Stimulated activated effector memory CD8-positive, alpha-beta T cell treated with anti-CD3 and anti-CD28 coated beads, Interleukin-12 subunit alpha, Interleukin-12 subunit beta, amount 100 ng/mL, for 72 hours (primary cell): ENCODE measurements at regions not wholly inside any gene's neighbourhood (a gene's known extent, or its start where the extent isn't known, plus 50 kb on each side); places are given as distances from the start of the nearest gene placed in this dataset.
"Not testable (repeated sequence)": the region's sequence is repeated elsewhere in the genome, so short reads cannot be mapped to it uniquely, and the experiment has no call there.

Source experiments
- ATAC-seq: fragments of 150-1000 bp; cut with Tn5 transposase; 2 replicates; pipeline ENCODE4 v1.10.0; 2021
- DNase-seq, 2 donors: peaks; one replicate each; pipeline ENCODE4 v3.0.0; 2021 to 2022; ENCODE audit warnings: low spot score in 2 of 2
- H3K27ac Mint-ChIP-seq: one replicate; pipeline ENCODE4 v1.8.0; 2022; ENCODE audit warnings: mild to moderate bottlenecking, mixed read lengths
- H3K36me3 Mint-ChIP-seq: one replicate; pipeline ENCODE4 v1.8.0; 2022; ENCODE audit warnings: mild to moderate bottlenecking, mixed read lengths
- H3K4me1 Mint-ChIP-seq: one replicate; pipeline ENCODE4 v1.8.0; 2022; ENCODE audit warnings: mixed read lengths
- H3K4me3 Mint-ChIP-seq: one replicate; pipeline ENCODE4 v1.8.0; 2022; ENCODE audit warnings: mild to moderate bottlenecking, mixed read lengths
- H3K9me3 Mint-ChIP-seq: one replicate; pipeline ENCODE4 v1.8.0; 2022; ENCODE audit warnings: mixed read lengths

- Mint-ChIP-seq H3K27ac (no peak overlapping the region), H3K4me1 (no peaks in the 10 kb centered on the region), H3K4me3 (no peak overlapping the region), H3K36me3 (no peaks in the 10 kb centered on the region), H3K9me3 (peaks cover 29% of the 10 kb centered on the region)
- DNase-seq: no peak
- ATAC-seq: no peak
Observed at GRCh38 chr7:91759205-91759863, 121.2 kb downstream of the MTERF1 start.

DNA sequence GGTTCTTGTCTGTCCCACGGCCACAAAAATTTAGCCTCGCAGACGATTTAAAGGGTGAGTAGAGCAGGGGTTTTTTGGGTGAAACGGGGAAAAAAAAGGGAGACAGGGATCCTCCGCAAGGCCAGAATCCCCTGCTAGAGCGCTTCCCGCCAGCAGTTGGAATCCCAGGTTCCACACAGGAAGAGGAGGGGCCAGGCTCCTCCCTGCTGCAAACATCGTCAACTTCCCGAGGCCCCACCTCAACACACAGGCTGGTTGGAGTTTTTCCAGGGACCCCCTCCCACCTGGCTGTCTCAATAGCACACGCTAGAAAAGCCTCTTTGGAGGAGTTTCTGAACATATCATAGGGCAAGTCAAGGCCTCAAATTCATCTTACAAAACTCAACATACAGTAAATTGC is 112.7 kb downstream of the MTERF1 start:
- no peak overlapping the region for H3K4me3 Mint-ChIP-seq
- H3K4me1 Mint-ChIP-seq: no peaks in the 10 kb centered on the region
- DNase-seq (no peak), ATAC-seq (no peak)
- H3K27ac Mint-ChIP-seq: no peak overlapping the region
- no peaks in the 10 kb centered on the region for H3K36me3 Mint-ChIP-seq
- H3K9me3 Mint-ChIP-seq: peaks cover 14% of the 10 kb centered on the region

DNA sequence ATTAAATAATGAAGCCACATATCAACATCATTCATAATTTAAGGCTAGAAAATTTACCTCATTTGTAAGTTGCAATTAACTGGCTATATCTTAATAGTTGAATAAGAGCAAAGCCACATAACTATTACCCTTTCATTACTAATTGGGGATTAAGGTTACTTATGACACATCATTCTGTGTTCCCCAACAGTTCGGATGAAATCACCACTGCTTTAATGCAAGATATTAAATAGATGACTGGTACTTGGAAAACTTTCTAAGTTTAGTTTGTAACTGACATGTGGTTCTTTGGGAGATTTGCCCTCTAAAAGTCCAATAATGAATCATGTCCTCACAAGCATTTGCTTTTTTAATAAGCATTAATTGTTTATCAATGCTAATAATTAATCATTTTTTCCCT is 109.1 kb downstream of the MTERF1 start:
- Mint-ChIP-seq H3K9me3 (peaks cover 6% of the 10 kb centered on the region), H3K4me1 (no peaks in the 10 kb centered on the region), H3K4me3 (no peak overlapping the region), H3K27ac (no peak overlapping the region), H3K36me3 (no peaks in the 10 kb centered on the region)
- ATAC-seq (no peak), DNase-seq (no peak)

GRCh38 chr7:91771921-91772815 is 108.3 kb downstream of the MTERF1 start:
- DNase-seq: no peak
- no peak for ATAC-seq
- no peak overlapping the region for H3K27ac Mint-ChIP-seq
- peaks cover 3% of the 10 kb centered on the region for H3K9me3 Mint-ChIP-seq
- H3K4me1 Mint-ChIP-seq: no peaks in the 10 kb centered on the region
- H3K4me3 Mint-ChIP-seq: no peak overlapping the region
- no peaks in the 10 kb centered on the region for H3K36me3 Mint-ChIP-seq

- Mint-ChIP-seq H3K4me3 (no peak overlapping the region), H3K9me3 (no peaks in the 10 kb centered on the region), H3K27ac (no peak overlapping the region), H3K36me3 (no peaks in the 10 kb centered on the region), H3K4me1 (no peaks in the 10 kb centered on the region)
- ATAC-seq (no peak), DNase-seq (no peak)
Observed at GRCh38 chr7:91776171-91776570, 104.3 kb downstream of the MTERF1 start.

- Mint-ChIP-seq H3K4me3 (no peak overlapping the region), H3K4me1 (no peaks in the 10 kb centered on the region), H3K36me3 (no peaks in the 10 kb centered on the region), H3K27ac (no peak overlapping the region), H3K9me3 (no peaks in the 10 kb centered on the region)
- DNase-seq (no peak), ATAC-seq (no peak)
Observed at GRCh38 chr7:91777522-91777921, 103.0 kb downstream of the MTERF1 start.

DNA sequence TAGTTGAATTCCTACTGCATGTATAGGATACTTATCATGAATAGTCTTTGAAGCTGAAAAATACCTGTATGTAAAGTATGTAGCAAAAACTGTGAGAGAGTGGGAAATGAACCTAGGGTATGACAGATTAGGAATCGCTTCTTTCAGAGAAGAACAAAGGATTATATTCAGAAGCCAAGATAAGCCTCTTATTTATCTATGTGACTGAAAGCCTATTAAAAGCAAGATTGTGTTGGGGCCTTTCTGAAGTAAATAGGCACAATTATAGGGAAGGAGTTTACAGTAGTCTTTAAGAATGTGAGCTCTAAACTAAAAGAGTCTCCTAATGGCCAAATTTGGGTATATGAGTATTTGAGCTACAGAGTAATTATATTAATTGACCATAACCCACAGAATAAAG is 102.1 kb downstream of the MTERF1 start:
- Mint-ChIP-seq H3K36me3 (no peaks in the 10 kb centered on the region), H3K4me3 (no peak overlapping the region), H3K9me3 (no peaks in the 10 kb centered on the region), H3K4me1 (no peaks in the 10 kb centered on the region), H3K27ac (no peak overlapping the region)
- ATAC-seq: no peak
- no peak for DNase-seq

- no peak for ATAC-seq
Observed at GRCh38 chr7:91780521-91780920, 100.0 kb downstream of the MTERF1 start.

GRCh38 chr7:91784469-91784868 is 96.0 kb downstream of the MTERF1 start:
- H3K4me3 Mint-ChIP-seq: no peak overlapping the region
- ATAC-seq: no peak

More at GRCh38 chr7:91780521-91780920, 100.0 kb downstream of the MTERF1 start:
- no peaks in the 10 kb centered on the region for H3K9me3 Mint-ChIP-seq
- no peak for DNase-seq
- H3K36me3 Mint-ChIP-seq: no peaks in the 10 kb centered on the region
- no peak overlapping the region for H3K4me3 Mint-ChIP-seq
- H3K27ac Mint-ChIP-seq: no peak overlapping the region
- no peaks in the 10 kb centered on the region for H3K4me1 Mint-ChIP-seq

DNA sequence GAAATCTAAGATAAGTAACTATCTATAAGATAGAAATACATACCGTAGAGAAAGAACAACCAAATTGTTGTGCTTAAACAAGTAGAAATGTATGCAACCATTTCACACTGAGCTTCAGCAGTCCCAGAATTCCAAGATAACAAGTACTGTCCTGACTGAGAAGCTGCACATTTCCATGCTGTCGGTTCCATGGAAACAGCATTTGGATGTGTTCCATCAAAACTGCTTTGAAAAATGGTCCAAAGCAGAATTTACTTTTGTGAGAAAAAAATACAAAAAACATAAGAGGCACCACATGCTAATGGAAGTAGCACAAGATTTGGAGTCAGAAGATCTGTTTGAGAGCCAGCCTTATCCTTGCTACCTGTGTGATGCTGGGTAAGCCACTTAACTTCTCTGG is 92.6 kb downstream of the MTERF1 start:
- no peaks in the 10 kb centered on the region for H3K9me3 Mint-ChIP-seq

More at GRCh38 chr7:91784469-91784868, 96.0 kb downstream of the MTERF1 start:
- Mint-ChIP-seq H3K4me1 (no peaks in the 10 kb centered on the region), H3K27ac (no peak overlapping the region), H3K9me3 (no peaks in the 10 kb centered on the region), H3K36me3 (no peaks in the 10 kb centered on the region)
- DNase-seq: no peak

GRCh38 chr7:91789086-91789485 is 91.4 kb downstream of the MTERF1 start:
- Mint-ChIP-seq H3K9me3 (no peaks in the 10 kb centered on the region), H3K36me3 (no peaks in the 10 kb centered on the region), H3K27ac (no peak overlapping the region), H3K4me3 (no peak overlapping the region), H3K4me1 (no peaks in the 10 kb centered on the region)
- ATAC-seq (no peak), DNase-seq (no peak)

More for the DNA sequence above, 92.6 kb downstream of the MTERF1 start:
- Mint-ChIP-seq H3K4me1 (no peaks in the 10 kb centered on the region), H3K4me3 (no peak overlapping the region), H3K36me3 (no peaks in the 10 kb centered on the region), H3K27ac (no peak overlapping the region)
- ATAC-seq: no peak
- DNase-seq: no peak

GRCh38 chr7:91789558-91789957 is 90.9 kb downstream of the MTERF1 start:
- Mint-ChIP-seq H3K9me3 (no peaks in the 10 kb centered on the region), H3K27ac (no peak overlapping the region), H3K4me3 (no peak overlapping the region), H3K4me1 (no peaks in the 10 kb centered on the region), H3K36me3 (no peaks in the 10 kb centered on the region)
- ATAC-seq: no peak
- DNase-seq: no peak

DNA sequence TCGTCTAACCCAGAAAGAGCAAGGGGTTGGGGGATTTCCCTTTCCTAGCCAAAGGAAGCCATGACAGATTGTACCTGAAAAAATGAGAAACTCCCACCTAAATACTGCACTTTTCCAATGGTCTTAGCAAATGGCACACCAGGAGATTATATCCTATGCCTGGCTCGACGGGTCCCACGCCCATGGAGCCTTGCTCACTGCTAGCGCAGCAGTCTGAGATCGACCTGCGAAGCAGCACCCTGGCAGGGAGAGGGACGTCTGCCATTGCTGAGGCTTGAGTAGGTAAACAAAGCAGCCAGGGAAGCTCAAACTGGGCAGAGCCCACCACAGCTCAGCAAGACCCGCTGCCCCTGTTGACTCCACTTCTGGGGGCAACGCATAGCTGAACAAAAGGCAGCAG is 89.9 kb downstream of the MTERF1 start:
- H3K27ac Mint-ChIP-seq, H3K4me1 Mint-ChIP-seq, ATAC-seq, DNase-seq, H3K36me3 Mint-ChIP-seq, H3K4me3 Mint-ChIP-seq, H3K9me3 Mint-ChIP-seq: not testable (repeated sequence)

DNA sequence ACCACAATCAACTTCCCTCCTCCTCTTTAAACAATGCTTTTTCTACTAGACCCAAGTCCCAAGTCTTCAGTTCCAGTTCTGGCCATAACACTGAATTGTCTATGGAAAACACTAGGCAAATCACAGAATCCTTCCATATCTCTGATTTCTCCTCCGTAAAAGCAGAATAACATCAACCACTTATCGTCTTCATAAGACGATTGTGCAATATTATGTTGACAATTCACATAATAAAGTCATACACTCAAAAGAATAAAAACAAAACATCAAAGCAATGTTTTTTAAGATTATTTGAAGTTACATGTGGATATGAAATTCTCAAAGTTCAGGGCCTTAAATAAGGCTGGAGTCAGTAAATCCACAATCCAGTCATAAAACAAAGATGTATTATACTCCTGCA is 84.4 kb downstream of the MTERF1 start:
- no peaks in the 10 kb centered on the region for H3K36me3 Mint-ChIP-seq
- ATAC-seq: no peak

GRCh38 chr7:91798425-91798824 is 82.1 kb downstream of the MTERF1 start:
- no peak for DNase-seq
- H3K9me3 Mint-ChIP-seq: no peaks in the 10 kb centered on the region
- H3K36me3 Mint-ChIP-seq: no peaks in the 10 kb centered on the region
- H3K4me1 Mint-ChIP-seq: no peaks in the 10 kb centered on the region
- no peak overlapping the region for H3K4me3 Mint-ChIP-seq
- ATAC-seq: no peak
- no peak overlapping the region for H3K27ac Mint-ChIP-seq

More for the DNA sequence above, 84.4 kb downstream of the MTERF1 start:
- Mint-ChIP-seq H3K27ac (no peak overlapping the region), H3K9me3 (no peaks in the 10 kb centered on the region), H3K4me3 (no peak overlapping the region), H3K4me1 (no peaks in the 10 kb centered on the region)
- no peak for DNase-seq

GRCh38 chr7:91800389-91800788 is 80.1 kb downstream of the MTERF1 start:
- Mint-ChIP-seq H3K36me3 (no peaks in the 10 kb centered on the region), H3K9me3 (no peaks in the 10 kb centered on the region), H3K4me1 (no peaks in the 10 kb centered on the region), H3K27ac (no peak overlapping the region), H3K4me3 (no peak overlapping the region)
- no peak for DNase-seq
- ATAC-seq: peak; percentile 24
